ENCODE measurements at regions not wholly inside any gene's neighbourhood (a gene's known extent, or its start where the extent isn't known, plus 50 kb on each side); places are given as distances from the start of the nearest gene placed in this dataset.

GRCh38 chr18:79579807-79580497, 99.7 kb upstream of the CTDP1 start:
- H3K4me3 ChIP-seq (ENCODE audit: control insufficient read depth, low read depth, low read length): no peak overlapping the region
- TF ChIP-seq CTCF (conservative IDR thresholded peaks at IDR 0.05; ENCODE audit: control insufficient read depth, insufficient read depth, low read depth, low read length): no peak
- no peak for DNase-seq (ENCODE audit: low read depth)

DNA sequence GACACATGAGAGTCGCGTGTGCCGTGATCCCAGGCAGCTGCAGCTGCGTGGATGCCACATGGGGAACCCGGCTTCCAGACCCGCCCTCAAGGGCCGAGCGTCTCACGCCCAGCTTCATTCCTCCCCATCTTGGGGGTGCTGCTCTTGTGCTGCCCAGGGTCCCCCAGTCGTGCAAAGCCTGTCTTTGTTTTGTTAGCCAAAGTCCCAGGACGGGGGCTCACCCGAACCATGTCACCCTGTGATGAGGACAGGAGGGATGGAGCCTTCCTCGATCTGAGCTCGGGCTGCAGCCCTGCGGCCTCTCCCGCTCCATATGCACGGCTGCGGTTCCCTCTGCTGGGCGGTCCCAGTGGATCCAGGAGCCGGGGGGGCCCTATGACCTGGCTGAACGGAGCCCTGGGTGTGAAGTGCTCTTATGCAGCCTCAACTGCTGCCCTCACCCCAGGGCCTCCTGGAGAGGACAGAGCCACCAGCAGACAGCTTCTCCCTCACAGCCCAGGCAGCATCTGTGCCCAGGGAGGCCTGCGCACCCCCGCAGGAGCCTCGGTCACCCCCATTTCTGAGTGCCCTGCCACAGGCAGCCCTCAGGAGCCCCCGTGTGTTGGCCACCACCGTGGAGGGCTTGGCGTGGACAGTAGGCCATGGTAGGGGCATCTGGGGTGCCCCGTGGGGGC, 99.0 kb upstream of the CTDP1 start:
- no peak for DNase-seq (ENCODE audit: low read depth)
- no peak for TF ChIP-seq CTCF (conservative IDR thresholded peaks at IDR 0.05; ENCODE audit: control insufficient read depth, insufficient read depth, low read depth, low read length)
- H3K4me3 ChIP-seq (ENCODE audit: control insufficient read depth, low read depth, low read length): no peak overlapping the region

DNA sequence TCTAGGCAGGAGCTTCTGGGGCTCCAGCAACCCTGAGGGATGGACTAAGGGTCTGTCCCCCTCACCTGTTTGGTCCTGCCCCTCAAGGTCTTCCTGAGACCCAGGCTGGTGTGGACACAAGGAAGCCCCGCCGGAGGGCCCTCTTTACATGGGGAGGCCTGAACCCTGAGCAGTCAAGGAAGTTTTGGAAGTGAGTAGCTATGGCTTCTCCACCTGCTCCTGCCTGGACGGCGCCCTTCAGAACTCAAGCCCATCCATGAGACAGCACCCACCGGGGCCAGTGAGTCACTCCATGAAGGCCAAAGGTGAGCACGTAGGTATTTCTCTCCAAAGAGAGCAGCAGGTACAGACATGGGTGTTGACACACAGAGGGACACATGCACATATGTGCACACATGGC, 98.2 kb upstream of the CTDP1 start:
- TF ChIP-seq CTCF (conservative IDR thresholded peaks at IDR 0.05; ENCODE audit: control insufficient read depth, insufficient read depth, low read depth, low read length): no peak
- H3K4me3 ChIP-seq (ENCODE audit: control insufficient read depth, low read depth, low read length): no peak overlapping the region
- no peak for DNase-seq (ENCODE audit: low read depth)

DNA sequence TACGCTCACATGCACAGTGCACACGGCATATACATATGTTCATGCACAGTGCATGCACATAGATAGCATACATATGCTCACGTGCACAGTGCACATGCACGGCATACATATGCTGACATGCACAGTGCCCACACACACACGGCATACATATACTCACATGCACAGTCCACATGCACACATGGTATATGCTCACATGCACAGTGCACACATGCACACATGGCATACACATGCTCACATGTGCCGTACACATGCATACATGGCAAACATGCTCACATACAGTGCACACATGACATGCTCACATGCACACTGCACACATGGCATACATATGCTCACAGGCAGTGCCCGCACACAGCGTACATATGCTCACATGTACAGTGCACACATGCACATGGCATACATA, 97.7 kb upstream of the CTDP1 start:
- no peak overlapping the region for H3K4me3 ChIP-seq (ENCODE audit: control insufficient read depth, low read depth, low read length)
- no peak for DNase-seq (ENCODE audit: low read depth)
- no peak for TF ChIP-seq CTCF (conservative IDR thresholded peaks at IDR 0.05; ENCODE audit: control insufficient read depth, insufficient read depth, low read depth, low read length)

DNA sequence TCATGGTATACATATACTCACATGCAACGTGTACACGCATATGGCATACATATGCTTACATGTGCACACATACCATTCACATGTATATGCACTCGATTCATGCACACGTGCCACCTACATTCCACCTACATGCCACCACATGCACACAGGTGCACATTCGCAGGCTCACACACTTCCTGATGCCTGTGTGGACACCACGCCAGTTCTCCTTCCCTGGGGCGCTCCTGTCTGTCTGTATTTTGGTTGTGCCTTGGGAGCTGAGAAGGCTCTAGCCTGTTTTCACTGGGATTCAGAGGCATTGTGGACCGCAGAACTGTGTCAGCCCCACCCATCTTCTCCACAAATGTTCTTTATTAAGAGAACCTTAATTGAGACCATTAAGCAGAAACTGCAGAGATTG, 96.6 kb upstream of the CTDP1 start:
- no peak overlapping the region for H3K4me3 ChIP-seq (ENCODE audit: control insufficient read depth, low read depth, low read length)
- no peak for TF ChIP-seq CTCF (conservative IDR thresholded peaks at IDR 0.05; ENCODE audit: control insufficient read depth, insufficient read depth, low read depth, low read length)
- no peak for DNase-seq (ENCODE audit: low read depth)

- TF ChIP-seq CTCF (conservative IDR thresholded peaks at IDR 0.05; ENCODE audit: control insufficient read depth, insufficient read depth, low read depth, low read length): no peak
These were observed 96.2 kb upstream of the CTDP1 start for GRCh38 chr18:79583426-79583825.

More at GRCh38 chr18:79583426-79583825, 96.2 kb upstream of the CTDP1 start:
- DNase-seq (ENCODE audit: low read depth): no peak
- H3K4me3 ChIP-seq (ENCODE audit: control insufficient read depth, low read depth, low read length): no peak overlapping the region

Measured in fibroblast of mammary gland (primary cell).